NK-92 treated with Interleukin-12 subunit alpha and Interleukin-12 subunit beta, amount 100 ng/mL, for 24 hours (cell line): ENCODE measurements at regions not wholly inside any gene's neighbourhood (a gene's known extent, or its start where the extent isn't known, plus 50 kb on each side); places are given as distances from the start of the nearest gene placed in this dataset.
"Not testable (repeated sequence)": the region's sequence is repeated elsewhere in the genome, so short reads cannot be mapped to it uniquely, and the experiment has no call there.

Experiments
- DNase-seq: peaks from one replicate; lab custom pipeline; 2025; lab: John Stamatoyannopoulos, UW

DNA sequence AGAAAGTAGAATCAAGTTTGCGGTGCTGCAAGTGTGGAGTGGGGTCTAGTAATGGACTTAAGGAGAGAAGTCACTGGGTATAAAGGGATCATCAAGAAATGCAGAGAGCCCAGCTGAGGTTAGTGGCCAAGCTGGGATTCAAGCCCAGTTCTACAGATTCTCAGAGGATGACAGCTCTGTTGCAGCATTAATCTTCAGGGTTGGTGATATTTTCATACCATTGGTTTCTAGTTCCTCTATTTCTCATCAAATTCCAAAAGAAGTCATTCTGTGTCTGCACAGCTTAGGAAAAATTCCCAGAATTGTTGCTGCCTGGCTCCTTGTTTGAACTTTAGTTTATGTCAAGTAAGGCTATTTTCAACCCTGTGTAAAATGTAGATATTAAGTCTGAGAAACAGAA is 169.5 kb upstream of the NTF3 start:
- DNase-seq = no peak

DNA sequence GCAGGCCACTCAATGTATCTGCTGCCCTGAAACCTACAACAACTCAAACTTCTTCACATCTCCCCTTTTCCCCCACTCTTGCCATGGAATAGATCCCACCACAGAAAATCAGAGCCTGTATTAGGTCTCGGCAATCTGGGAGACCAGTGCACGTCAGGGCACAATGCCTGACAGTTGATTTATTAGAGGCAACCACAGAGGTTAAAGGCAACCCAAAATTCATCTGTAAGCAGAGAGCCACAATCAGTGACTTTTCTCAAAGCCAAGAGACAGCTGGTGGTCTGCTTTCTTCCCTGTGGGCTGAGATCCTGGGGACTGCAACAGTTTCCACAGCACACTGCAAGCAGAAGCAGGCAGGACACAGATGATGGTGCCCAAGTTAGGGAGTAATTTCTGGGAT is 169.0 kb upstream of the NTF3 start:
- no peak for DNase-seq

DNA sequence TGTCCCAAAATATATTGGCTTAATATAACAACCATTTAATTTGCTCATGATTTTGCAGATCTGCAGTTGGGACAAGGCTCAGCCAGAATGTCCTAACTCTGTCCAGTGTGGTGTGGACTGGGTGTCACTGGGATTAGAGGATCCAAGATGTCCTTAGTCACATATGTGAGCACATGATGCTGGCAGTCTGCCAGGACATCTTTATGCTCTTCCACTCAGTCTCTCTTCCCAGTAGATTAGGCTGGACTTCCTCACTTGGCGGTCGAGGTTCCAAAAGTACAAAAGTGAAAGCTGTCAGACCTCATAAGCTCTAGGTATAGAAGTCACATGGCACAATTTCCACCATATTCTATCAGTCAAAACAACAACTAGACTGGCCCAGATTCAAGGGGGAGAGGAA is 167.9 kb upstream of the NTF3 start:
- no peak for DNase-seq

DNA sequence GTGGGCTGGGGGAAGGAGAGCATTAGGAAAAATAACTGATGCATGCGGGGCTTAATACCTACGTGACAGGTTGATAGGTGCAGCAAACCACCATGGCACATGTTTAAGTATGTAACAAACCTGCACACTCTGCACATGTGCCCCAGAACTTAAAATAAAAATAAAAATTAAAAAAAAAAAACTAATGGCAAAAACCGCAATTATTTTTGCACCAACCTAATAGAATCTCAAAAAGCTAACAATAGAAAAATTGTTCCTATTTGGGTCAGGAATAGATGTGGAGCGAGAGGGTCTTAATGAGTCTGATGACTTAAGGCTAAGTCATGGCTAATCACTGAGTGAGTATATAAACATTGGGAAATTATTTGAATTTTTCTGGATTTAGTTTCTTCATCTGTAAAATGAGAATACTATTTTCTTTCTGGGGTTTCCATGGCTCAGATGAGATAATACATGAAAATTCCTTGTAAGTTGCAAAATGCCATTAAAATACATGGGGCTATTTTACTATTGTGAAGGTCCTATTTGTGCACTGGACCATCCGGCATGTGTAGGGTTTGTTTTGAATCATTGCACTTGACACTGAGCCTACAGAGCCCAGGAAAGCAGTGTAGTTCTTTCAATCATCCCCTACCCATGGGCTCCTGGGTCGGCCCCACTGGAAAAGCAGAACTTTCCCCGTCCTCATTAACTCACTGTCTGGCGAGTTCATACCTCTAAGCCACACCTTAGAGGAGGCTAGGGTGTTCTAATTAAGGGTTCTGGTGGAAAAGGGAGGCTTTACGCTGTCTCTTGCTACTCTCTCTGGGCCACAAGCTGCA is 164.1 kb upstream of the NTF3 start:
- DNase-seq = no peak

DNA sequence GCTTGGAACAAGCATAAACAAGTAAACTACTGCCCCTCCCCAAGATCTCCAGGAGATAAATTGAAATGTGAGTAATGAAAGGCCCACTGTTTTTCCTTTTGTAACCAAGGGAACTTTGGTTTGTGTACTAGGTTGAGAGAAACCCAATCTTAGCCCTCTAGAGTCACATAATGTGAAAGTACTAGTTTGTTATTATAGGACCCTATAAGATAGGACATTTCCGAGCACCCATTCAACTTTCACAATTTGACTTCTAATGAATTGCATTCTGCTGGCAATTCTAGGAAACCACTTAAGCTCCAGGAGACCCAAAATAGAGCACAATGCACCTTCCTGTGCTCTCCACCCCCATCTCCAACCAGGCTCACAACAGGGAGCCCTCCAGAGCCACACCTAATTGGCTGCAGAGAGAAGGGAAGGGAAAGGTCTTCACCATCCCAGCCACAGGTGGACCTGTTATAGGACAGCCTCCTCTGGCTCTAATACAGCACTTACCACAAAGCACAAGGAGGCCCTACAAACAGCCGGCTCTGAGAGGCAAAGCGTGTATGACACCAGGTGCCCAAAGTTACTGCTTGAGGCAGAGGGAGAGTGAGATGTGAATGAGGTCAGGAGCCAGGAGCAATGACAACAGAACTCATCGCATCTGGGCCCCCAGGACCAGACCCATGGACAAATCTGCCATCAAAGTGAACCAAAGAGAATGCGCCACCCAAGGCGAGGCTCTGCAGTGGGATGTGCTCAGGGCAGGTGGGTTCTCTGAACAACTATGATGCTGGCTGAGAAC is 163.3 kb upstream of the NTF3 start:
- no peak for DNase-seq

DNA sequence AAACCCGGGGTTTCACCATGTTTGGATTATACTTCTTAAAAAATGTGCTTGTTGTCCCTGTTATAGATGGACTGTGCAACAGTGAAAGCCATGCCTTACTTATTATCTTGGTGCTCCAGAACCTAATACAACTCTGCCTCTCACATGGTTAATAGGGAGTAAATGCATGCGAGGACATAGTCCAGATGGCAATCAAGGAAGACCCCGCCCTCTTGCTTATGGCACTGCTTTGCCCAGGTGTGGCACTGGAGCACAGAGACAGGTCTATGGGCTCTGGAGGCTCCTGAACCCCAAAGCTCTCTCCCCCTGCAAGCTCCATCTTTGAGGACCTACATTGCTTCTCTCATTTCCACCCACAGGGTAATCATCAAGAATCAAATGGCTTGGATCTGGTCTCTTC is 162.1 kb upstream of the NTF3 start:
- DNase-seq = no peak

DNA sequence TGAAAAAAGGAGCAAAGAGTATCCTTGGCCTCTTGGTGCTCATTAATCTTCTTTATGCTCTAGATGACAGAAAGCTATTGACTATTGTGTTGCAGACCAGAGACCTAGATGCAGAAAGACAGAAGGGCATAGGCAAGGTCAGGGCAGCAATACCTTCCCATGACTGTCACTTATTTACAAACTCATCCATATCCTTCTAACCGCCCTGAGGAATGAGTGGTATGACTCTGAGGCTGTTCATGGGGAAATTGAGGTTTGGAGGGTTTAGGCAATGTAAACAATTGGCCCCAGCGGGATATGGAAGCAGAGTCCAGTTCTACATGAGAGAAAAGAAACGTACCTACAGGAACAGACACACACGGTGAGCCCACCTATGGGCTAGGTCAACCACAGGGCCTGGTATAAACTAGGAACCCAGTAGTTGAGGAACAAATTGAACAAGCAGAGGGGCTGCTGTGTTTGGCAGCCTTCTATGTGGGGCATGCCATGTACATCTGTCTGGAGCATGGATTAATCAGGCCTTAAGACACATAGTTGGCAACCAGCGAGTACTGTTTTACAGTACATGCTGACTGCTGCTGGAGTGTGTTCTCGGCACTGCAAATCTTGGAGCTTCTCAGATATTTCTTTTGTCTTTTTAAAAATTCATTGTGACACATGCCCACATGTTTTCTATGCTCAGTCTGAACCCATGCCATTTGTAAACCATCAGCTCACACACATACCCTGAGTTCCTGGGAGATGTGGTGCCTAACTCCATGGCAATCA is 159.7 kb upstream of the NTF3 start:
- no peak for DNase-seq

DNA sequence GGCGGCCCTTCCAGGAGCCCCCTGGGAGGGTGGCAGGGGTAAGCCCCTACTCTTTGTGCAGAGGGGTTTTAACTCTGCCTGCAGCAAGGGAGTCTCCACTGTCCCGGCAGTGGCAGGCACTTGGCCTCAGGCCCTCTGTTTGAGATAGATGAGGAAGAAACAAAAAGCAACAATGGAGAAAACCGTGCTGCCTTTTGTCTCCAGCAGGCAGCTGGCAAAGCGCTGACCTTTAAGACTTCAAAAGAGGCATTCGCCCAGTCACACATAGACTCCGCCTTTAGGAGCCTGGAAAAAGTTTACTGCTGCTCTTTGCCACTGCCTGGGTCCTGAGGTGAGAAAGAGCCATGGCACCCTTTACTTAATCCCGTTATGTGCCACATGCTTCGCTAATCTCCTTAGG is 158.2 kb upstream of the NTF3 start:
- no peak for DNase-seq

DNA sequence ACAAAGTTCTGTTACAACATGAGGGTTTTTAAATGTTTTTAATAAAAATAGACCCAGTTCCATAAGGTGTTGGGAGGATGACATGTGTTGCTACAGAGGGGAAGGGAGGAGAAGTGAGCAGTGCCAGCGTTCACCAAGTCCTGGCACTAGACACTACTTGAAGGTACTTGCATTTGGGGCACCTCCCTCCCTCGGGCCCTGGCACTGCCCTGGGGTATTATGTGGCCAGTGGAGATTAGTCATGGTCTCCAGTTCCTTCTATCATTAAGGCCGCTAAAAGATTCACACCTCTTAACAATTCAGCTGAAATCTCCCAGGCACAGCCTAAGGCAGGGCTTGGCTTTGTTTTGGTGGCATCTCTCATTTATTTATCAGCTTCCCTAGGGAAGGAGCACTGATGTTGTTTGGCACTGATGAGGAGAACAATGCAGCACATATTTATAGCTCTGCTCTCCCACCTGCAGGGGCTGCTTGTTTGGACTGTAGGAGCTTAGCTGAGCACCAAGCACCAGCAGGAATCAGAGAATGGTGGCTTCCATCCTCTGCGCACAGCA is 155.5 kb upstream of the NTF3 start:
- no peak for DNase-seq

DNA sequence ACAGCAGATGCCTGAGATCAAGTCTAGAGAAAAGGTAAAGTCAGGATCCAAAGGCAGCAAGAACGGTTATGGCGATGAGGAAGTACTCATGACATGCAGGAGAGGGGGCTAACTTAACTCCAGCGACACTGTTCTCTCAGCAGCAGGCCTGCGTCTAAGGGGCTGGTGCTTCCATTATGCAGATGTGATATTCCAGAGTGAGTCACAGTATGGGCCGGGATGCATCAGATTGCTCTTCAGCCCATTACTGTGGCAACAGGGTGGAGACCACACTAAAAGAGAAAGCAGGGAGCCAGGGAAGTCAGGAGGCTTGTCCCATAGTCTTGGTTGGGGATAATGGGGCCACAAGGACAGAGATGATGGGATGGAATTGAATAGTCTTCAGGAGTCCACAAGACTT is 151.8 kb upstream of the NTF3 start:
- no peak for DNase-seq

DNA sequence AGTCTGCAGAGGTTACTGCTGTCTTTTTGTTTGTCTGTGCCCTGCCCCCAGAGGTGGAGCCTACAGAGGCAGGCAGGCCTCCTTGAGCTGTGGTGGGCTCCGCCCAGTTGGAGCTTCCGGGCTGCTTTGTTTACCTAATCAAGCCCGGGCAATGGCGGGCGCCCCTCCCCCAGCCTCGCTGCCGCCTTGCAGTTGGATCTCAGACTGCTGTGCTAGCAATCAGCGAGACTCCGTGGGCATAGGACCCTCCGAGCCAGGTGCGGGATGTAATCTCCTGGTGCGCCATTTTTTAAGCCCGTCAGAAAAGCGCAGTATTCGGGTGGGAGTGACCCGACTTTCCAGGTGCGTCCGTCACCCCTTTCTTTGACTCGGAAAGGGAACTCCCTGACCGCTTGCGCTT is 141.5 kb upstream of the NTF3 start:
- DNase-seq = not testable (repeated sequence)

DNA sequence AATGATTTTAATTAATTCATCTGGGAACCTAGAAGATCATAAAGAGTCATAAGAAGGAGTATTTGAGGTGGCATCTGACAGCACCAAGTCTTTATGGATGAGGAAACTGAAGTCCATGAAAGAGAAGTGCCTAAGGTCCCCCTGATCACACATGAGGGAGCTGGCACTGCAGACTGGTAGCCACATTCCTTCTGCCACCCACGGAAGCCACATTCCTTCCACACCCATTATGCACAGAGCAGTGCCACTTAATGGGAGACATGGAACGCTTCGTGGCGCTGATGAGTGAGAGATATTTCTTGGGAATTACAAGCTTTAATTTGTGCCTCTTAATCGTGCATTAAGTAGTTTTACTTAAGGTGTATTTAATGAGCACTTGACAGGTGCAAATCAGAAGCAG is 139.3 kb upstream of the NTF3 start:
- DNase-seq = no peak

DNA sequence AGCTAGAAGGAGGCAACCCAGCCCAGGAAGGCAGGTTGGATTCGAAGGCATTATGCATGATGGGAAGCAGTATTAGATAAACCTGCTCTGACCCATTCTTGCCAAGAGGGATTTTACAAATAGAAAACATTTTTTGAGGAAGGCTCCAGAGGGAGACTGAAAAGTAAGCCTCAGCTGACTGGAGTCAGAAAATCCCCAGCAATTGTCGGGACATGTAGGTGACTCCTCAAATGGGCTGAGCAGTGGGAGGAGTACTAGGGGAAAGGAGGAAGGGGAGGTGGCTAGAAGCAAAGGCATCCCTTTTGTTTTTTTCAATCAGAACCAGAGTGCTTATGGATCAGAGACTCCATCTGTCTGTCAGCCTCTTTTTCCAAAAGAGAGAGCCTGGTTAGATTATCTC is 138.1 kb upstream of the NTF3 start:
- DNase-seq = no peak

DNA sequence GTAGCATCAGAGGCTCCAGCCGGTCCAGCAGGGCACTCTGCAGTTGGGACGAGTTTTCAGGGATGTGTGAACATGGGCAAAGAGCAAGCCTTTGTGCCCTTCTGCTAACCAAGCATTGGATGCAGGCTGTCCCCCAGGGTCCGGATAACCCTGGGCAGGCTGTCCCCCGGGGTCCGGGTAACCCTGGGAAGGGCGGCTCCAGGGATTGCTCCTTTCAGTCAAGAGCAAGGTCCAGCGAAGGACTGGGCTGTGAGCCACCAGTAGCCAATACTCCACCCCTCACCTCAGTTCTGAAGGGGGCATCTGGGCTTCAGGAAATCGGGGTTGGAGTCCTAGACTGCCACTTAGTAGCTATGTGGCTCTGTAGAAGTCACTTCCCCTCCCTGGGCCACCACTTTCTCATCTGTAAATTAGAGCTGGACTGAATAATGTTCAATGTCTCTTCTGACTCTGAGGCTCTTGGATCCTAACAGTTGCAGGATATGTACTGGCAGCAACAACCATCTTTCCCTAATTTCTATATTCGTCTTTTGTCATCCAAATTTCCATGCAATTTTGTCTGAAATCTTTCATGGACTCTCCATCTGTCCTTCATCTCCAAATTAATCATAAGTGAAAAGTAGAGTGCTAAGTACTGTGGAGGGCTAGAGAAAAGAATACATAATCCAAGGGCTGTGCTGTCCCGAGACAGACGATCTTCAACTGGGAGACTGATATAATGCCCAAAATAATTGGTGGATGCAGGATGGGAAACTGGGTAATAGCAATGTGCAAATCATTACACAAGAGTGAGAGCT is 137.4 kb upstream of the NTF3 start:
- no peak for DNase-seq

DNA sequence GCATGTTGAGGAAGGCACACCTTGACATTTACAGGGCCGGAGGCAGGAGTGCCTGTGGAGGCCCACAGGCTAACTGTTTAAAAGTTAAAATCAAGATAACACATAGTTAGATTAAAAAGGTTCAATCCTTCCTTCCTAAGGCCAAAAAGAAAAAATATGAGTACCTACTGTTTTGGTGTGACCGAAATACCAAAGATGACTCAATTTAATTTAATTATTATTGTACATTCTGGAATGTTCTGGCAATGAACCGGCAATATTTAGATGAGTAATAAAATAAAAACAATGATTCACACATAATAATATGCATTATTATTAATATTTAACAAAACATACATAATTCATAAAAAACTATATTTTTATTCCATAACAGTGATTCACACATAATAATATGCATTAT is 136.8 kb upstream of the NTF3 start:
- DNase-seq = no peak

DNA sequence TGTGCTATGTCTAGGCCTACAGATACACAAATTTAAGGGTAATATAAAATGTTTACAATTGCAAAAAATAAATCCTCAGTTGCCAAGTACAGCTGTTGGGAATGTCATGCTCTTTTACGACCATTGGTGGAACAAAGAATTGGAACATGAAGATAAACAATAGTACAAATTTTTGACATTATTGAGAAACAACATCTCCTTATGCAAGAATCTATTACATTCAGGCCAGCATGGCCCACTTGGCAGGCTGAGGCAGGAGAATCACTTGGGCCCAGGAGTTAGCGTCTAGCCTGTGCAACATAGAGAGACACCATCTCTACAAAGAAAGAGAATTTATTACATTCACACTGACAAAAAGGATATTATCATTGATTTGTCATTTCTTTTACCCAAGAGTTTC is 135.9 kb upstream of the NTF3 start:
- no peak for DNase-seq

DNA sequence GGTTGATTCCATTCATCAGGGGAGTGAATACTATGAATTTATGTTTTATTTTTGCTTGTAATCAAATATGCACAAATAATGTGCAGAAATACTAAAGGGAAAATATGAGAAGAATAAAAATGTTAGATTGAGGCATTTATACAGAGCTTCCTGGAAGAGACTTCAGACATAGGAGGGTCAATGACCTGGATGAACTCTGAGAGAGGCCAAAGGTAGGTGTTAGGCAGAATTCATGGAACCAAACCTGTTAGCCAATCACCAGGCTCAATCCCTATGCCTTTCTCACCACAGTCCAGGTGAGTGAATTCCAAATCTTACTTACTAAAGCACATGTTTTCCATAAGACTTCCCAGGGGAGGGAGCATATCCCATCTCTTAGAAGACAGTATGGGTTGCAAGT is 130.4 kb upstream of the NTF3 start:
- DNase-seq = no peak

DNA sequence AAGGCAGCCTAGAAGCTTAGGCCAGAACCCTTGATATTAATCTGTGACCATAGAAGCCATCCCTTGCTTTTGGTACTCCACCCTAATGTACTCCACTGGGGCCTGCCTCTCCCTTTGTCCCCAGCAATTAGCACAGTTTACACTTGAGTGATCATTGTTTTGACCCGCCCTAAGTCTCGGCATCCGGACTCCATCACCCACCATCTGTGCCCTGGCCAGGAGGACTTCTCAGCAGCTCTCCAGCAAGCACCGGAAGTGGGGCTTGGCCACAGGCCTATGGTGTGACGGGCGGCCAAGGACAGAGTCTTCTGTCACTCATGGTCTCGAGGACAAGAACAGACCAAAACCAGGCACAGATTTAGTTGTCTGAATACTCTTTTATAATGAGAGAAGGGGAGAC is 126.5 kb upstream of the NTF3 start:
- no peak for DNase-seq

DNA sequence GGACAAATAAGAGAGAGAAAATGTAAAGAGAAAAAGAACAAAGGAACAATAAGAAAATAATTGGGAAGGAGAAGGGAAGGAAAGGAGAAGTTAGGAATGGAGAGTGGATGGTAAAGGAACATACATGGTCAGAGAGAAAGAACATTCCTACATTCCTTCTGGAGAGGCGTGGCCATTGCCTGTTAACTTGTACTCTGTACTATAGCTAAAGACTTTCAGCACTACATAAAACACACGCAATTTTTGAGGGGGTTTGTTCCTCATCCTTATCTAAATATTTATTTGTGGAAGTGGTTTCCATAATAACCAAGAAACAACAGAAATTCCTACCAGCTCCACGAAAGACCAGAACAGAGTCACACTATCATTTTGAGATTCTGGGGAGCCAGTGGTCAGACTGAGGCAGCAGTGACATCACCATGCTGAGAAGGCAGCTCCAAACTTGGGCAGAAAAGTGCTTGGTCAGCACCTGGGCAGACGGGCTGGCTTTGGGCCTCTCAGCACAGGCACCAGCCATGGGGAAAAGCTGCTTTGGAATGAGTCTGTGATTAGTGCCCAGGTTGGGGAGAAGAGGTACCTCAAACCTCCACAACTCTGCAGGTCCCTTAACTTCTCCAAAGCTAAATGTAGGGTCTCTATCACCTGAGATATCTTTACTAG is 125.9 kb upstream of the NTF3 start:
- DNase-seq = no peak

DNA sequence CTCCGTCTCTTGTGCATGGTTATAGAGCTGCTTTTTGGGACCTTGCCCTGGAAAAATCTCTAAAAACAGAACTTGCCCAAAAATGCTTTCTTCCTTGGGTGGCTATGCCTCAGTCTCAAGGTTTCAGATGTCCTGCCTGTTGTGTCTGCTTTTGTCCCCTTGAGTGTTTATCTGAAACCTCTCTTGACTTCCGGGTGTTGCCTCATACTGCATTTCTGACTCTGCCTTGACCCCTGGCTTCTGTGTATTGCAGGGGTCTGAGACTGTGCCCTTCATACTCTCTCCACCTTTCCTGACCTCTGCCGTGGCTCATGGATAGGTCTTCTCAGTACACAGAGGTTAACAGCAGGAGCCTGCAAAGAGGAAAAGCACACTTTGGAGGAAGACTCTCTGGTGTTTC is 124.8 kb upstream of the NTF3 start:
- DNase-seq = no peak

DNA sequence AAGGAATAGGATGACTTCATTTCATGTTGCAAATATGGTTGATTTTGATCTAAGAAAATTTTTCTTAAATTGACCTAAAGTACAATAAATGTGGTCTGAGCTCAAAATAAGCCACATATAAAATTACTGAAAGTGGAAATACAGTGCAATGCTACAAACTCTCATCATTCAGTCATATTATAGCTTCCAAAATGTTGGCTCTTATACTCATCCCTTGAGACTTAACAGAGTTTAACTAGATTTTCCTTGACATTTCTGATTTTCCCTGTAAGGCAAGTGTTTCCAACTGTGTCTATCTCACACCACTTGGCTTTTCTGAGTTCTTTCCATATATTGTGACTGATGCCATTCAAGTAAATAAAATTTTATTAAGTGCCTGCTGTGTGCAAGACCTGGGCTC is 123.7 kb upstream of the NTF3 start:
- no peak for DNase-seq
